Left lung (tissue), 4 donors: ENCODE measurements at regions not wholly inside any gene's neighbourhood (a gene's known extent, or its start where the extent isn't known, plus 50 kb on each side); places are given as distances from the start of the nearest gene placed in this dataset.

Experiments
- ATAC-seq: fragments of 200-7000 bp; cut with Tn5 transposase; one replicate; pipeline ENCODE4 v1.9.1; 2020; ENCODE audit warnings: moderate library complexity
- DNase-seq, 4 donors: peaks; one replicate each; pipeline ENCODE4 v3.0.0-alpha.2; 2013 to 2020
- H3K27ac ChIP-seq, 2 donors: fragments of 200-600 bp; sonication (generic) in 1 of 2; one replicate each; pipeline versions ENCODE4 v1.5.0 to v1.8.0; 2020 to 2021
- H3K27me3 ChIP-seq, 2 donors: fragments of 200-600 bp; sonication (generic) in 1 of 2; one replicate each; pipeline versions ENCODE4 v1.5.0 to v1.8.0; 2020 to 2021
- H3K36me3 ChIP-seq, 2 donors: fragments of 200-600 bp; sonication (generic) in 1 of 2; one replicate each; pipeline versions ENCODE4 v1.5.0 to v1.8.0; 2020 to 2021
- H3K4me1 ChIP-seq, 2 donors: fragments of 200-600 bp; one replicate each; pipeline ENCODE4 v1.8.0; 2021
- H3K4me3 ChIP-seq, 2 donors: fragments of 200-600 bp; sonication (generic) in 1 of 2; one replicate each; pipeline versions ENCODE4 v1.5.0 to v1.8.0; 2020 to 2021; ENCODE audit warnings: mild to moderate bottlenecking in 1 of 2
- H3K9me3 ChIP-seq, 2 donors: fragments of 200-600 bp; sonication (generic) in 1 of 2; one replicate each; pipeline versions ENCODE4 v1.5.0 to v1.8.0; 2020 to 2021
- CTCF ChIP-seq, 2 donors: fragments of 200-600 bp; sonication (generic) in 1 of 2; IDR thresholded peaks; one replicate each; pipeline versions ENCODE4 v1.5.0 to v1.8.0; 2021; ENCODE audit warnings: antibody characterized with exemption in 2 of 2
- intact Hi-C, 2 donors: fragments of 100-400 bp; cut with DNase I; formaldehyde crosslinking; loops; one replicate each; pipeline versions ENCODE4 v1.11.2 to v1.14.2; 2022
- donor health status: DM: no; HTN: yes; CAD: no.
- donor health status: DM: no; HTN: no; CAD: no.

GRCh38 chr15:68001811-68002210 lies 52.3 kb upstream of the PIAS1 start:
- ATAC-seq, result no peak
- H3K4me1 ChIP-seq, result peaks cover 0 to 6% of the 10 kb centered on the region in 2 donors
- H3K9me3 ChIP-seq, result peaks cover 0 to under 1% of the 10 kb centered on the region in 2 donors
- no peak overlapping the region for H3K4me3 ChIP-seq
- TF ChIP-seq CTCF (IDR thresholded peaks at IDR 0.05), result no peak
- H3K27ac ChIP-seq, result no peak overlapping the region
- intact Hi-C loops, result no loop called here
- no peak for DNase-seq
- no peaks in the 10 kb centered on the region for H3K27me3 ChIP-seq
- H3K36me3 ChIP-seq, result no peaks in the 10 kb centered on the region

GRCh38 chr15:68003297-68003696 lies 50.8 kb upstream of the PIAS1 start:
- Histone ChIP-seq H3K36me3 (no peaks in the 10 kb centered on the region), H3K27me3 (no peaks in the 10 kb centered on the region), H3K4me1 (peaks cover 0 to 6% of the 10 kb centered on the region in 2 donors), H3K4me3 (no peak overlapping the region), H3K9me3 (peaks cover 0 to 8% of the 10 kb centered on the region in 2 donors), H3K27ac (no peak overlapping the region)
- ATAC-seq (no peak), DNase-seq (no peak)
- TF ChIP-seq CTCF (IDR thresholded peaks at IDR 0.05), result no peak
- intact Hi-C loops, result no loop called here
